ENCODE measurements at regions not wholly inside any gene's neighbourhood (a gene's known extent, or its start where the extent isn't known, plus 50 kb on each side); places are given as distances from the start of the nearest gene placed in this dataset.

GRCh38 chr3:102748646-102749045 is 313.8 kb downstream of the ZPLD1 start:
- POLR2A ChIA-PET: no interaction called here
- CTCF ChIA-PET: no interaction called here
- TF ChIP-seq CTCF (IDR thresholded peaks at IDR 0.05; ENCODE audit: insufficient read depth in 1 of 2, low read depth in 1 of 2, low read length in 1 of 2, severe bottlenecking in 1 of 2, unreplicated experiment in 1 of 2): no peak

GRCh38 chr3:102750322-102750721 is 315.5 kb downstream of the ZPLD1 start:
- Histone ChIP-seq H3K27me3 (replicated peaks; ENCODE audit: control insufficient read depth, insufficient read depth, low read length) (no peaks in the 10 kb centered on the region), H3K4me1 (no peaks in the 10 kb centered on the region), H3K4me3 (ENCODE audit: low read depth, low read length) (no peak overlapping the region), H3K9me3 (no peaks in the 10 kb centered on the region), H3K36me3 (ENCODE audit: control insufficient read depth, insufficient read depth, low read length) (no peaks in the 10 kb centered on the region)
- ChIA-PET CTCF (no interaction called here), POLR2A (no interaction called here)
- Mint-ChIP-seq H3K27me3 (ENCODE audit: insufficient read depth, unreplicated experiment) (no peaks in the 10 kb centered on the region), H3K27ac (ENCODE audit: unreplicated experiment) (no peak overlapping the region), H3K9me3 (ENCODE audit: unreplicated experiment) (no peaks in the 10 kb centered on the region), H3K4me3 (ENCODE audit: unreplicated experiment) (no peak overlapping the region), H3K4me1 (ENCODE audit: low read depth, unreplicated experiment) (no peaks in the 10 kb centered on the region), H3K36me3 (ENCODE audit: insufficient read depth, unreplicated experiment) (no peaks in the 10 kb centered on the region)
- no peak for DNase-seq
- intact Hi-C loops (cut with micrococcal nuclease; ENCODE audit: unreplicated experiment): no loop called here
- no peak for TF ChIP-seq CTCF (IDR thresholded peaks at IDR 0.05; ENCODE audit: insufficient read depth in 1 of 2, low read depth in 1 of 2, low read length in 1 of 2, severe bottlenecking in 1 of 2, unreplicated experiment in 1 of 2)
- BruUV-seq (replicated peaks): no TSS peak

More at GRCh38 chr3:102748646-102749045, 313.8 kb downstream of the ZPLD1 start:
- no peak overlapping the region for H3K4me3 ChIP-seq (ENCODE audit: low read depth, low read length)
- no peaks in the 10 kb centered on the region for H3K27me3 ChIP-seq (replicated peaks; ENCODE audit: control insufficient read depth, insufficient read depth, low read length)
- no peak overlapping the region for H3K4me3 Mint-ChIP-seq (ENCODE audit: unreplicated experiment)
- DNase-seq: no peak
- H3K9me3 ChIP-seq: no peaks in the 10 kb centered on the region
- H3K27me3 Mint-ChIP-seq (ENCODE audit: insufficient read depth, unreplicated experiment): no peaks in the 10 kb centered on the region
- intact Hi-C loops (cut with micrococcal nuclease; ENCODE audit: unreplicated experiment): loop anchor here (10.0 kb wide), 1 partner anchor 376 kb away; no protein-coding TSS in a partner anchor
- H3K36me3 Mint-ChIP-seq (ENCODE audit: insufficient read depth, unreplicated experiment): no peaks in the 10 kb centered on the region
- no peaks in the 10 kb centered on the region for H3K36me3 ChIP-seq (ENCODE audit: control insufficient read depth, insufficient read depth, low read length)
- no peaks in the 10 kb centered on the region for H3K4me1 Mint-ChIP-seq (ENCODE audit: low read depth, unreplicated experiment)
- no peak overlapping the region for H3K27ac Mint-ChIP-seq (ENCODE audit: unreplicated experiment)
- BruUV-seq (replicated peaks): no TSS peak
- H3K4me1 ChIP-seq: no peaks in the 10 kb centered on the region
- no peaks in the 10 kb centered on the region for H3K9me3 Mint-ChIP-seq (ENCODE audit: unreplicated experiment)

- H3K4me1 Mint-ChIP-seq (ENCODE audit: low read depth, unreplicated experiment): no peaks in the 10 kb centered on the region
- no peak overlapping the region for H3K4me3 Mint-ChIP-seq (ENCODE audit: unreplicated experiment)
- intact Hi-C loops (cut with micrococcal nuclease; ENCODE audit: unreplicated experiment): no loop called here
- H3K9me3 Mint-ChIP-seq (ENCODE audit: unreplicated experiment): no peaks in the 10 kb centered on the region
- Histone ChIP-seq H3K4me1 (no peaks in the 10 kb centered on the region), H3K27me3 (replicated peaks; ENCODE audit: control insufficient read depth, insufficient read depth, low read length) (no peaks in the 10 kb centered on the region), H3K9me3 (no peaks in the 10 kb centered on the region), H3K4me3 (ENCODE audit: low read depth, low read length) (no peak overlapping the region), H3K36me3 (ENCODE audit: control insufficient read depth, insufficient read depth, low read length) (no peaks in the 10 kb centered on the region)
- no peak for TF ChIP-seq CTCF (IDR thresholded peaks at IDR 0.05; ENCODE audit: insufficient read depth in 1 of 2, low read depth in 1 of 2, low read length in 1 of 2, severe bottlenecking in 1 of 2, unreplicated experiment in 1 of 2)
- no TSS peak for BruUV-seq (replicated peaks)
- ChIA-PET POLR2A (no interaction called here), CTCF (no interaction called here)
- H3K36me3 Mint-ChIP-seq (ENCODE audit: insufficient read depth, unreplicated experiment): no peaks in the 10 kb centered on the region
- H3K27ac Mint-ChIP-seq (ENCODE audit: unreplicated experiment): no peak overlapping the region
- H3K27me3 Mint-ChIP-seq (ENCODE audit: insufficient read depth, unreplicated experiment): no peaks in the 10 kb centered on the region
- DNase-seq: no peak
Measured at GRCh38 chr3:102753901-102754300, 319.1 kb downstream of the ZPLD1 start.

All from Caco-2 (cell line).